MG63 (cell line): ENCODE measurements at regions not wholly inside any gene's neighbourhood (a gene's known extent, or its start where the extent isn't known, plus 50 kb on each side); places are given as distances from the start of the nearest gene placed in this dataset.
"Not testable (repeated sequence)": the region's sequence is repeated elsewhere in the genome, so short reads cannot be mapped to it uniquely, and the experiment has no call there.

Experiments
- DNase-seq: peaks from one replicate; pipeline ENCODE4 v3.0.0-alpha.2; 2020
- H3K27me3 ChIP-seq: fragments of 250-450 bp; sonication (Bioruptor Pico); 2 replicates; pipeline ENCODE4 v1.5.1; 2020; ENCODE audit warnings: mild to moderate bottlenecking, moderate library complexity
- H3K36me3 ChIP-seq: fragments of 250-450 bp; sonication (Bioruptor Pico); 2 replicates; pipeline ENCODE4 v1.5.1; 2020; ENCODE audit warnings: mild to moderate bottlenecking, moderate library complexity
- H3K4me3 ChIP-seq: fragments of 250-450 bp; sonication (Bioruptor Pico); 2 replicates; pipeline ENCODE4 v1.5.1; 2020; ENCODE audit warnings: mild to moderate bottlenecking, moderate library complexity
- H3K9me3 ChIP-seq: fragments of 250-450 bp; sonication (Bioruptor Pico); 2 replicates; pipeline ENCODE4 v1.5.1; 2020; ENCODE audit warnings: mild to moderate bottlenecking, moderate library complexity

- H3K4me3 ChIP-seq = no peak overlapping the region
- DNase-seq = no peak
- no peaks in the 10 kb centered on the region for H3K27me3 ChIP-seq
- no peaks in the 10 kb centered on the region for H3K9me3 ChIP-seq
- H3K36me3 ChIP-seq = no peaks in the 10 kb centered on the region
These were observed 462.2 kb downstream of the EPM2A start for GRCh38 chr6:145273136-145273535.

DNA sequence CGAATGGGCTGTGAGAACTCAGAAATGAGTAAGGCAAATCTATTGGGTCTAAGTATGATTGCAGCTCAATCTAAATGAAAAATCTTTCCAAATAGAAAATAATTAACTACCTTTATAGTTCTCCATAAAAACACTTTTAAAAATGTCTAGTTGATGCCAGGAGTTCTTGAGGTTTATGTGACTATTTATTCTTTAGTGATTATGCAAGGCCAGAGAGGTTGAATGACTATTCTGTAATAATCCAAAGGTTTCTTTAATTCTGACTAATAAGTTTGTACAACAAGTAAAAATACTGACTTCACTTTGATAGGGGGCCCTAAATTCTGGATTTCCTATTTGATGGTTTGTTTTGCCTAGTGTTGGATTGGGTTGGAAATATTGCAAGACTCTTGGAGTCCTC, 461.2 kb downstream of the EPM2A start:
- H3K4me3 ChIP-seq = no peak overlapping the region
- DNase-seq = no peak
- no peaks in the 10 kb centered on the region for H3K9me3 ChIP-seq
- no peaks in the 10 kb centered on the region for H3K27me3 ChIP-seq
- H3K36me3 ChIP-seq = no peaks in the 10 kb centered on the region

- Histone ChIP-seq H3K36me3 (no peaks in the 10 kb centered on the region), H3K9me3 (no peaks in the 10 kb centered on the region), H3K4me3 (no peak overlapping the region), H3K27me3 (no peaks in the 10 kb centered on the region)
- DNase-seq = no peak
These were observed 460.3 kb downstream of the EPM2A start for GRCh38 chr6:145275019-145275418.

GRCh38 chr6:145275787-145276186, 459.5 kb downstream of the EPM2A start:
- Histone ChIP-seq H3K9me3 (no peaks in the 10 kb centered on the region), H3K4me3 (no peak overlapping the region), H3K36me3 (no peaks in the 10 kb centered on the region), H3K27me3 (no peaks in the 10 kb centered on the region)
- DNase-seq = no peak

DNA sequence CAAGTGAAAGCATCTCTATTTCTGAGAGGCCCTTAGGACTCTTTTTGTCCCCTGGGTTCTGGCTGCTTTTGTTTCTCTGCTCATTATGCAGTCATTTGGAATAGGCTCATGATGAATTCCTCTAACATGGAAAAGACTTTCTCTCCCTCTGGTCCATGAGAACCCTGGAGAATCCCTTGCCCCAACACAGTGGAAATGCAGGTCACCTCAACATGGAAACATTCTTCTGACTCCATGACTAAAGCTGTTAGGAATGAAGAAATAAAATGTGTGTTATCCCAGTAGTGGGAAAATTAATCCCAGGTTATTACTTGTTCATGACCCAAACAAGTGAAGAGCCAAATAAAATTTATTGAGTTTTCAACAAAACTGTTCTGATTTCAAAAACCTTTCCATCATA, 458.6 kb downstream of the EPM2A start:
- H3K27me3 ChIP-seq = no peaks in the 10 kb centered on the region
- no peak for DNase-seq
- H3K4me3 ChIP-seq = no peak overlapping the region
- no peaks in the 10 kb centered on the region for H3K9me3 ChIP-seq
- no peaks in the 10 kb centered on the region for H3K36me3 ChIP-seq

DNA sequence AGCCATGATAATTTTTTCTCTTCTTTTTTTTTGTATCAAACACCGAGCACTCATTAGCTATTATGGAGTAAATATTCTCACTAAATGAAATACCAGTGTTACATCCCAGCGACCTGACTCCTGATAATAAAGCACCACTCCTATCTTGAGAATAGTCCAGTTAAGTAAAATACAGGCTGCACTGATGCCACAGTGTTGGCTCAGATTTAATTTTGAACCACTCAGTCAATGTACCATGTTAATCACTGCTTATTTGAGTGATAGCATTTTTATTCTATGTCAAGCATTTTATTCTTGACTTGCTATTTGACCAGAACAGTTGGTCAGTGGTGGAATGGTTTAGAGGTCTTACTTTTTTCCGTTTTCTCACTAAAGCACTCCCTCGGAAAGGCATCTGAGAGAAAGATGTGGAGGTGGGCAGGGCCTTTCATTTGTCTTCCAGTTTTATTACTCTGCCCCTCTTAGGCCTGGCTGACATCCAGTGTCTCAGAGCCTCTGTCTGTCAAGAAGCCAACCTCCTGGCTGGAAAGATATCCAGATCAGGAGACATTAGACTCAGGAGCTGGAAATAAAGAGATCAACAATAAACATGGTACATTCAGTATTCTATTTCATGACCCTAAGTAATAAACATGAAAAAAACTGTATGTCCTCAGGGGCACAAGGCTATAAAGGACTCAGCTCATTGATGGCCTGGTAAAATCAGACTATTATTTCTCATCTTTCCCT, 457.8 kb downstream of the EPM2A start:
- H3K27me3 ChIP-seq = no peaks in the 10 kb centered on the region
- H3K36me3 ChIP-seq = no peaks in the 10 kb centered on the region
- no peaks in the 10 kb centered on the region for H3K9me3 ChIP-seq
- DNase-seq = peak; percentile 13
- H3K4me3 ChIP-seq = no peak overlapping the region

- Histone ChIP-seq H3K9me3 (no peaks in the 10 kb centered on the region), H3K36me3 (no peaks in the 10 kb centered on the region), H3K27me3 (no peaks in the 10 kb centered on the region), H3K4me3 (no peak overlapping the region)
- DNase-seq = peak; percentile 7
These were observed 457.0 kb downstream of the EPM2A start for GRCh38 chr6:145278163-145278807.

DNA sequence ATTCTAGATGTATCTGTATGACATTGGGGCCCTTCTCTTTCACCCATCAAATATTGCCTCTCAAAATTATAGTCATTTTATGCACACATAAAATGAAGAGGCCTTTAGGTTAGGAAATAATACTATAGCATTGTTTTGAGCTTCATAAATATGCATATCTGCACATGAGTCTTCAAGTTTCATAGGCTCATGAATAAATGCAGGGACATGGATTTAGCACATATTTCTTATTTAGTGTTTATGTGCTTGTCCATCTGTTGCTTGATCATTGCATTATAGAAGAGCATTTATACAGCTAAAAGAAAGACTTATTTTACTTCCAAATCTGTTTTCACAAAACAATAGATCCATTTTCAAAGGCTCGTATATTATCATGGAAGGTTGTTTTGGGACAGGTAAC, 455.8 kb downstream of the EPM2A start:
- Histone ChIP-seq H3K4me3 (no peak overlapping the region), H3K9me3 (no peaks in the 10 kb centered on the region), H3K27me3 (no peaks in the 10 kb centered on the region), H3K36me3 (no peaks in the 10 kb centered on the region)
- DNase-seq = no peak

- Histone ChIP-seq H3K9me3 (no peaks in the 10 kb centered on the region), H3K4me3 (no peak overlapping the region), H3K27me3 (no peaks in the 10 kb centered on the region), H3K36me3 (no peaks in the 10 kb centered on the region)
- no peak for DNase-seq
These were observed 455.3 kb downstream of the EPM2A start for GRCh38 chr6:145279993-145280392.

GRCh38 chr6:145283209-145283608, 452.1 kb downstream of the EPM2A start:
- H3K9me3 ChIP-seq, H3K27me3 ChIP-seq, H3K36me3 ChIP-seq, H3K4me3 ChIP-seq, DNase-seq: not testable (repeated sequence)

- Histone ChIP-seq H3K4me3 (no peak overlapping the region), H3K9me3 (no peaks in the 10 kb centered on the region), H3K36me3 (no peaks in the 10 kb centered on the region), H3K27me3 (no peaks in the 10 kb centered on the region)
- no peak for DNase-seq
These were observed 451.5 kb downstream of the EPM2A start for GRCh38 chr6:145283856-145284255.

DNA sequence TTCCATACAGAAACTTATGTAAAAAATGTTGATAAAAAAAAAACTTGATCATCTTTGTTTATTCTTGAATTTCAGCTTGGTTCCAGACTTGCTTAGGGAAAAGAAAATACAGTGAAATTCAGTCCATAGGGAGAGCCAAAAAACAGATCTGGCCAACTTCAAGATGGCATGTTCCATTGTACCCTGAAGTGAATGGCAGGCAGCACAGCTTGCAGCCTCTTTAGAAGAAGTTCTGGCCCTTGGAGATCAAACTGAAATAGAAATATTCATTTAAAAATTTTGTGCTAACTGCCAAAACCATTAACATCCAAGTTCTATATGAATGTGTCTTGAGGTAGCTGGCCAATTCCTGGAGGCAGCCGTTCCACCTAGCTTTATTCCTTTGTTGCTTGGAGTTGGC, 448.4 kb downstream of the EPM2A start:
- Histone ChIP-seq H3K36me3 (no peaks in the 10 kb centered on the region), H3K9me3 (peaks cover 3% of the 10 kb centered on the region; the same call in 1 of the 2 replicates), H3K4me3 (no peak overlapping the region), H3K27me3 (no peaks in the 10 kb centered on the region)
- no peak for DNase-seq

DNA sequence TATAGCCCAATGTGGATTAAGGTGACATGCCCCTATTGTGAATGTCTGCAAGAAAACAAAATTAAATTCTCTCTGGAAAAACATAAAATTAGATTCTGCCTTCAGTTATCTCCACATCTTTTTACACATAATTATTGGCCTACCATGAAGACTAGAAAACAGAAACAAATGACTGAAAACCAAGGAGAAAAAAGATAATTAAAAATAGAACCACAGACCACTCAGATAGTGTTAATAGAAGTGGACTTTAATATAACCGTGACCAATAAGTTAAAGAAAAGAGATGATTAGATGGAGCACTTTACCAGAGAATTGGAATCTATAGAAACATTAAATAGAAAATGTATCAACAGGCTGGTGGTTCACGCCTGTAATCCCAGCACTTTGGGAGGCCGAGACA, 445.7 kb downstream of the EPM2A start:
- no peak for DNase-seq
- Histone ChIP-seq H3K4me3 (no peak overlapping the region), H3K36me3 (no peaks in the 10 kb centered on the region), H3K9me3 (peaks cover 3% of the 10 kb centered on the region; the same call in 1 of the 2 replicates), H3K27me3 (no peaks in the 10 kb centered on the region)

GRCh38 chr6:145290122-145290521, 445.2 kb downstream of the EPM2A start:
- no peak overlapping the region for H3K4me3 ChIP-seq
- H3K9me3 ChIP-seq = peaks cover 3% of the 10 kb centered on the region; the same call in 1 of the 2 replicates
- no peak for DNase-seq
- no peaks in the 10 kb centered on the region for H3K36me3 ChIP-seq
- no peaks in the 10 kb centered on the region for H3K27me3 ChIP-seq

- Histone ChIP-seq H3K27me3 (no peaks in the 10 kb centered on the region), H3K36me3 (no peaks in the 10 kb centered on the region), H3K4me3 (no peak overlapping the region), H3K9me3 (peaks cover 3% of the 10 kb centered on the region; the same call in 1 of the 2 replicates)
- DNase-seq = no peak
These were observed 443.3 kb downstream of the EPM2A start for GRCh38 chr6:145292066-145292465.

- Histone ChIP-seq H3K36me3 (no peaks in the 10 kb centered on the region), H3K9me3 (peaks cover 3% of the 10 kb centered on the region; the same call in 1 of the 2 replicates), H3K4me3 (no peak overlapping the region), H3K27me3 (no peaks in the 10 kb centered on the region)
- DNase-seq = no peak
These were observed 440.4 kb downstream of the EPM2A start for GRCh38 chr6:145294942-145295341.

DNA sequence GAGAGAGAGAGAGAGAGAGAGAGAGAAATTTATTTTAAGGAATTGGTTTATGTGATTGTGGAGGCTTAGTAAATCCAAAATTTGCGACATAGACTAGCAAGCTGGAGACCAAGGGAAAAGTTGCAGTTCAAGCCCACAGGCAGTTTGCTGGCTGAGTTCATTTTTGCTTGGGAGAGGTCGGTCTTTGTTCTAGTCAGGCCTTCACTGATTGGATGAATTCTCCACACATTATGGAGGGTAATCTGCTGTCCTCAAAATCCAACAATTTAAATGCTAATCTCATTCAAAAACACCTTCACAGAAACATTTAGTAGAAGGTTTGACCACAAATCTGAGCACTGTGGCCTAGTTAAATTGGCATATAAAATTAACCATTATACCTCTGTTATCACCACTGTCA, 439.6 kb downstream of the EPM2A start:
- no peak for DNase-seq
- no peak overlapping the region for H3K4me3 ChIP-seq
- no peaks in the 10 kb centered on the region for H3K27me3 ChIP-seq
- no peaks in the 10 kb centered on the region for H3K36me3 ChIP-seq
- no peaks in the 10 kb centered on the region for H3K9me3 ChIP-seq

- DNase-seq = no peak
- no peaks in the 10 kb centered on the region for H3K36me3 ChIP-seq
- peaks cover 2% of the 10 kb centered on the region; the same call in 1 of the 2 replicates for H3K9me3 ChIP-seq
- no peaks in the 10 kb centered on the region for H3K27me3 ChIP-seq
- H3K4me3 ChIP-seq = no peak overlapping the region
These were observed 429.6 kb downstream of the EPM2A start for GRCh38 chr6:145305670-145306069.
